Right lobe of liver (tissue), 4 donors: ENCODE measurements at regions not wholly inside any gene's neighbourhood (a gene's known extent, or its start where the extent isn't known, plus 50 kb on each side); places are given as distances from the start of the nearest gene placed in this dataset.
A peak's percentile ranks its signal among the peaks of the same experiment; 100 is the strongest.

ENCODE experiments used
- POLR2A ChIP-seq: fragments of 450-650 bp; IDR thresholded peaks from one replicate; pipeline ENCODE4 v1.6.1; 2017; ENCODE audit warnings: antibody characterized with exemption, mild to moderate bottlenecking
- TF ChIP-seq, protein P1 (sequence below), 4 donors: fragments of 200-600 bp in 3 of 4; fragments of 450-650 bp in 1 of 4; IDR thresholded peaks; one replicate each; pipeline versions ENCODE4 v1.5.1 to v1.8.0; 2016 to 2022; ENCODE audit warnings: antibody characterized with exemption in 4 of 4, mild to moderate bottlenecking in 2 of 4
- donor health status: DM: no; HTN: no; CAD: no.
- donor health status: DM: no; HTN: no; CAD: no.
- donor health status: DM: no; HTN: yes; CAD: no.

- TF ChIP-seq, protein P1, sequence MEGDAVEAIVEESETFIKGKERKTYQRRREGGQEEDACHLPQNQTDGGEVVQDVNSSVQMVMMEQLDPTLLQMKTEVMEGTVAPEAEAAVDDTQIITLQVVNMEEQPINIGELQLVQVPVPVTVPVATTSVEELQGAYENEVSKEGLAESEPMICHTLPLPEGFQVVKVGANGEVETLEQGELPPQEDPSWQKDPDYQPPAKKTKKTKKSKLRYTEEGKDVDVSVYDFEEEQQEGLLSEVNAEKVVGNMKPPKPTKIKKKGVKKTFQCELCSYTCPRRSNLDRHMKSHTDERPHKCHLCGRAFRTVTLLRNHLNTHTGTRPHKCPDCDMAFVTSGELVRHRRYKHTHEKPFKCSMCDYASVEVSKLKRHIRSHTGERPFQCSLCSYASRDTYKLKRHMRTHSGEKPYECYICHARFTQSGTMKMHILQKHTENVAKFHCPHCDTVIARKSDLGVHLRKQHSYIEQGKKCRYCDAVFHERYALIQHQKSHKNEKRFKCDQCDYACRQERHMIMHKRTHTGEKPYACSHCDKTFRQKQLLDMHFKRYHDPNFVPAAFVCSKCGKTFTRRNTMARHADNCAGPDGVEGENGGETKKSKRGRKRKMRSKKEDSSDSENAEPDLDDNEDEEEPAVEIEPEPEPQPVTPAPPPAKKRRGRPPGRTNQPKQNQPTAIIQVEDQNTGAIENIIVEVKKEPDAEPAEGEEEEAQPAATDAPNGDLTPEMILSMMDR (IDR thresholded peaks at IDR 0.05), result peak in 3 of 4 donors; percentile 8 to 19 (median 8)
- no peak for TF ChIP-seq POLR2A
These were observed 121.1 kb upstream of the NDST4 start for GRCh38 chr4:115234405-115235093.
